Progenitor cell of endocrine pancreas (in vitro differentiated cells): ENCODE measurements at regions not wholly inside any gene's neighbourhood (a gene's known extent, or its start where the extent isn't known, plus 50 kb on each side); places are given as distances from the start of the nearest gene placed in this dataset.

Source experiments
- DNase-seq: peaks from one replicate; pipeline ENCODE4 v3.0.0; 2021; ENCODE audit warnings: low spot score; ENCODE audit not compliant: unreplicated experiment
- H3K27ac Mint-ChIP-seq: 2 replicates; pipeline ENCODE4 v1.8.0; 2021; ENCODE audit warnings: mild to moderate bottlenecking, moderate library complexity, mixed read lengths
- H3K27me3 Mint-ChIP-seq: 2 replicates; pipeline ENCODE4 v1.8.0; 2021; ENCODE audit warnings: mixed read lengths
- H3K36me3 Mint-ChIP-seq: 2 replicates; pipeline ENCODE4 v1.8.0; 2022; ENCODE audit warnings: mixed read lengths; ENCODE audit not compliant: insufficient read depth
- H3K4me1 Mint-ChIP-seq: 2 replicates; pipeline ENCODE4 v1.8.0; 2021; ENCODE audit warnings: low read depth, mixed read lengths
- H3K4me3 Mint-ChIP-seq: 2 replicates; pipeline ENCODE4 v1.8.0; 2021; ENCODE audit warnings: low read depth, mild to moderate bottlenecking, moderate library complexity, mixed read lengths
- H3K9me3 Mint-ChIP-seq: 2 replicates; pipeline ENCODE4 v1.8.0; 2021; ENCODE audit warnings: low read depth, mixed read lengths
- TF ChIP-seq, protein P1 (sequence below): fragments of 200-600 bp; sonication (generic); IDR thresholded peaks from one replicate; pipeline ENCODE4 v1.5.0; 2021; ENCODE audit warnings: antibody characterized with exemption, mild to moderate bottlenecking; ENCODE audit not compliant: unreplicated experiment

- TF ChIP-seq, protein P1, sequence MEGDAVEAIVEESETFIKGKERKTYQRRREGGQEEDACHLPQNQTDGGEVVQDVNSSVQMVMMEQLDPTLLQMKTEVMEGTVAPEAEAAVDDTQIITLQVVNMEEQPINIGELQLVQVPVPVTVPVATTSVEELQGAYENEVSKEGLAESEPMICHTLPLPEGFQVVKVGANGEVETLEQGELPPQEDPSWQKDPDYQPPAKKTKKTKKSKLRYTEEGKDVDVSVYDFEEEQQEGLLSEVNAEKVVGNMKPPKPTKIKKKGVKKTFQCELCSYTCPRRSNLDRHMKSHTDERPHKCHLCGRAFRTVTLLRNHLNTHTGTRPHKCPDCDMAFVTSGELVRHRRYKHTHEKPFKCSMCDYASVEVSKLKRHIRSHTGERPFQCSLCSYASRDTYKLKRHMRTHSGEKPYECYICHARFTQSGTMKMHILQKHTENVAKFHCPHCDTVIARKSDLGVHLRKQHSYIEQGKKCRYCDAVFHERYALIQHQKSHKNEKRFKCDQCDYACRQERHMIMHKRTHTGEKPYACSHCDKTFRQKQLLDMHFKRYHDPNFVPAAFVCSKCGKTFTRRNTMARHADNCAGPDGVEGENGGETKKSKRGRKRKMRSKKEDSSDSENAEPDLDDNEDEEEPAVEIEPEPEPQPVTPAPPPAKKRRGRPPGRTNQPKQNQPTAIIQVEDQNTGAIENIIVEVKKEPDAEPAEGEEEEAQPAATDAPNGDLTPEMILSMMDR, result no peak
- no peaks in the 10 kb centered on the region for H3K36me3 Mint-ChIP-seq
- no peak overlapping the region for H3K4me3 Mint-ChIP-seq
- DNase-seq, result no peak
- H3K4me1 Mint-ChIP-seq, result peaks cover 3% of the 10 kb centered on the region
- no peak overlapping the region for H3K27ac Mint-ChIP-seq
- peaks cover 11% of the 10 kb centered on the region for H3K9me3 Mint-ChIP-seq
- H3K27me3 Mint-ChIP-seq, result no peaks in the 10 kb centered on the region
These were observed 474.1 kb upstream of the PRICKLE1 start for GRCh38 chr12:43063650-43064049.

- no peak for DNase-seq
- TF ChIP-seq, protein P1, result no peak
- no peak overlapping the region for H3K4me3 Mint-ChIP-seq
- peaks cover 13% of the 10 kb centered on the region for H3K9me3 Mint-ChIP-seq
- peaks cover 3% of the 10 kb centered on the region for H3K4me1 Mint-ChIP-seq
- H3K27ac Mint-ChIP-seq, result no peak overlapping the region
- H3K36me3 Mint-ChIP-seq, result no peaks in the 10 kb centered on the region
- H3K27me3 Mint-ChIP-seq, result no peaks in the 10 kb centered on the region
These were observed 472.8 kb upstream of the PRICKLE1 start for GRCh38 chr12:43062201-43062895.

DNA sequence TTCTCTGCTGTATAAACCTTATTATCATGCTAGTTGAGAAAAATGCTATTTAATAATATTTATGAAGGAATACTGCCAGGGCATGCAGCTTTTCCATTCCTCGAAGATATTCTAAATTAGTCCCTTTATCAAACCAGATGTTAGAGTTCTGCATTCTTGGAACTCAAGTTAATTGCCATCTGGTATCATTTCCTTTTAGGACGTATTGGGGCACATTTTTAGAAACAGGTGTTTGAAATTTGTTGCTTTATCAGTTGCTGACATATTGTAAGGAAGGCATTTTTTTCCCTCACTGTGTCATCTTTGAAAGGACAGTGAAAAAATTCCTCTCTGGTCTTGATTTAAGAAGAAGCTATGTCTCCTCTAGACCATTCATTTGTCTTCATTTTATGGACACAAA lies 471.2 kb upstream of the PRICKLE1 start:
- Mint-ChIP-seq H3K4me3 (no peak overlapping the region), H3K27ac (no peak overlapping the region), H3K9me3 (peaks cover 7% of the 10 kb centered on the region), H3K27me3 (no peaks in the 10 kb centered on the region), H3K36me3 (no peaks in the 10 kb centered on the region), H3K4me1 (peaks cover 3% of the 10 kb centered on the region)
- TF ChIP-seq, protein P1, result no peak
- no peak for DNase-seq

- Mint-ChIP-seq H3K4me3 (no peak overlapping the region), H3K27me3 (no peaks in the 10 kb centered on the region), H3K9me3 (peaks cover 10% of the 10 kb centered on the region), H3K36me3 (peaks cover 1% of the 10 kb centered on the region), H3K4me1 (peaks cover 18% of the 10 kb centered on the region), H3K27ac (no peak overlapping the region)
- DNase-seq, result no peak
- TF ChIP-seq, protein P1, result no peak
These were observed 469.1 kb upstream of the PRICKLE1 start for GRCh38 chr12:43058616-43059015.

DNA sequence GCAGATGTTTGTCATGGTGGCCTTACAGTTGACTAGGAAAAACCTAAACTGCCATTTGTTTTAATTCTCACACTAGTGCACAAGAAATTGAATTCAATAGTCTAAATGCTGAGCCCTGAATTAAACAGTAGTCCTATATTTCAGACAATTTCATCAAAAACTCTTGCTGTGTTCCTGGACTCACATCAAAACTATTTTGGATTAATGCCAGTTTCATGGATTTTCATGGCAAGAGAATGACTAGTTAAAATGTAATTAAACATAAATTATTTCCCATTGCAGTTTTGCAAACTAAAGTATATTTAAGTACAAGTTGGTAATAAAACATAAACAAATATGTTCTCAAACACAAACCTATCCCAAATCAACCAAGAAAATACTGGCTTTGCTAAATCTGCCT lies 468.0 kb upstream of the PRICKLE1 start:
- H3K9me3 Mint-ChIP-seq, result peaks cover 10% of the 10 kb centered on the region
- TF ChIP-seq, protein P1, result no peak
- H3K4me1 Mint-ChIP-seq, result peaks cover 27% of the 10 kb centered on the region
- no peak overlapping the region for H3K4me3 Mint-ChIP-seq
- H3K27me3 Mint-ChIP-seq, result no peaks in the 10 kb centered on the region
- H3K36me3 Mint-ChIP-seq, result peaks cover 1% of the 10 kb centered on the region
- DNase-seq, result no peak
- no peak overlapping the region for H3K27ac Mint-ChIP-seq
